Esophagus squamous epithelium (tissue), 4 donors: ENCODE measurements at regions not wholly inside any gene's neighbourhood (a gene's known extent, or its start where the extent isn't known, plus 50 kb on each side); places are given as distances from the start of the nearest gene placed in this dataset.

Experiments used
- CTCF ChIP-seq, 6 experiments: fragments of 450-650 bp in 4 of 6; fragments of 200-600 bp in 2 of 6; sonication (generic) in 2 of 6; IDR thresholded peaks; one replicate each; pipeline ENCODE4 v1.5.1; 2016 to 2019; ENCODE audit warnings: antibody characterized with exemption in 6 of 6, mild to moderate bottlenecking in 4 of 6, moderate library complexity in 4 of 6
- POLR2A ChIP-seq, 4 donors: fragments of 450-650 bp; IDR thresholded peaks; one replicate each; pipeline ENCODE4 v1.6.1; 2017; ENCODE audit warnings: antibody characterized with exemption in 4 of 4, mild to moderate bottlenecking in 4 of 4, moderate library complexity in 3 of 4

GRCh38 chr2:193776988-193777387 is 1582.3 kb upstream of the TMEFF2 start:
- TF ChIP-seq POLR2A (IDR thresholded peaks at IDR 0.05) = no peak
- TF ChIP-seq CTCF (IDR thresholded peaks at IDR 0.05) = no peak
